Globus pallidus (tissue), 1 donor: ENCODE measurements at regions not wholly inside any gene's neighbourhood (a gene's known extent, or its start where the extent isn't known, plus 50 kb on each side); places are given as distances from the start of the nearest gene placed in this dataset.
A peak's percentile ranks its signal among the peaks of the same experiment; 100 is the strongest.

Experiments used
- DNase-seq: peaks from one replicate; pipeline ENCODE4 v3.0.0-alpha.2; 2015; ENCODE audit warnings: low spot score

GRCh38 chr1:95431235-95431634 is 197.2 kb downstream of the RWDD3 start:
- DNase-seq: no peak

GRCh38 chr1:95435611-95436010 is 201.6 kb downstream of the RWDD3 start:
- DNase-seq: no peak

- DNase-seq: no peak
Observed at GRCh38 chr1:95437011-95437410, 203.0 kb downstream of the RWDD3 start.

- no peak for DNase-seq
Observed at GRCh38 chr1:95437781-95438180, 203.8 kb downstream of the RWDD3 start.

GRCh38 chr1:95438218-95438948 is 204.4 kb downstream of the RWDD3 start:
- DNase-seq: no peak

- DNase-seq: peak; percentile 53
Observed at GRCh38 chr1:95440511-95440910, 206.5 kb downstream of the RWDD3 start.

- DNase-seq: no peak
Observed at GRCh38 chr1:95449516-95449915, 215.5 kb downstream of the RWDD3 start.

- no peak for DNase-seq
Observed at GRCh38 chr1:95451054-95451453, 217.0 kb downstream of the RWDD3 start.

GRCh38 chr1:95451904-95452303 is 217.9 kb downstream of the RWDD3 start:
- no peak for DNase-seq

- DNase-seq: no peak
Observed at GRCh38 chr1:95453053-95453452, 219.0 kb downstream of the RWDD3 start.

- DNase-seq: peak; percentile 23
Observed at GRCh38 chr1:95467036-95467435, 233.0 kb downstream of the RWDD3 start.

- no peak for DNase-seq
Observed at GRCh38 chr1:95475686-95476457, 241.9 kb downstream of the RWDD3 start.

- DNase-seq: no peak
Observed at GRCh38 chr1:95496307-95496706, 262.3 kb downstream of the RWDD3 start.

GRCh38 chr1:95496773-95497172 is 262.8 kb downstream of the RWDD3 start:
- no peak for DNase-seq

GRCh38 chr1:95497566-95497965 is 263.6 kb downstream of the RWDD3 start:
- no peak for DNase-seq

GRCh38 chr1:95503278-95504030 is 269.4 kb downstream of the RWDD3 start:
- DNase-seq: no peak

GRCh38 chr1:95504321-95504720 is 270.3 kb downstream of the RWDD3 start:
- no peak for DNase-seq

GRCh38 chr1:95506736-95507414 is 272.9 kb downstream of the RWDD3 start:
- DNase-seq: no peak

- no peak for DNase-seq
Observed at GRCh38 chr1:95509989-95510388, 276.0 kb downstream of the RWDD3 start.

- no peak for DNase-seq
Observed at GRCh38 chr1:95512925-95513324, 278.9 kb downstream of the RWDD3 start.

GRCh38 chr1:95517506-95517905 is 283.5 kb downstream of the RWDD3 start:
- DNase-seq: no peak

- DNase-seq: no peak
Observed at GRCh38 chr1:95518310-95518709, 284.3 kb downstream of the RWDD3 start.
